GM23338 (cell line): ENCODE measurements at regions not wholly inside any gene's neighbourhood (a gene's known extent, or its start where the extent isn't known, plus 50 kb on each side); places are given as distances from the start of the nearest gene placed in this dataset.

ENCODE experiments used
- ATAC-seq: fragments of 200-7000 bp; cut with Tn5 transposase; 3 replicates; pipeline ENCODE4 v1.9.1; 2020
- DNase-seq: peaks from one replicate; pipeline ENCODE4 v3.0.0-alpha.2; 2015; ENCODE audit warnings: low spot score
- H2AFZ ChIP-seq: fragments of 200-600 bp; sonication (generic); 2 replicates; pipeline ENCODE4 v1.8.0; 2016; ENCODE audit warnings: antibody characterized with exemption, mild to moderate bottlenecking, moderate library complexity
- H3F3A ChIP-seq: fragments of 200-600 bp; sonication (generic); replicated peaks from 2 replicates; pipeline ENCODE4 v1.8.0; 2017; ENCODE audit warnings: antibody characterized with exemption, mixed run types, low read depth
- H3K27ac ChIP-seq: fragments of 200-600 bp; sonication (generic); 2 replicates; pipeline ENCODE4 v1.6.1; 2016; ENCODE audit warnings: low read depth
- H3K27me3 ChIP-seq: fragments of 200-600 bp; sonication (generic); 2 replicates; pipeline ENCODE4 v1.8.0; 2016; ENCODE audit warnings: mild to moderate bottlenecking, mixed run types, moderate library complexity; ENCODE audit not compliant: insufficient read depth
- H3K36me3 ChIP-seq: fragments of 200-600 bp; sonication (generic); 2 replicates; pipeline ENCODE4 v1.8.0; 2016; ENCODE audit warnings: mild to moderate bottlenecking; ENCODE audit not compliant: insufficient read depth
- H3K4me1 ChIP-seq: fragments of 200-600 bp; sonication (generic); 2 replicates; pipeline ENCODE4 v1.8.0; 2016; ENCODE audit warnings: mild to moderate bottlenecking, moderate library complexity; ENCODE audit not compliant: insufficient read depth
- H3K4me2 ChIP-seq: fragments of 200-600 bp; sonication (generic); 2 replicates; pipeline ENCODE4 v1.7.1; 2017; ENCODE audit warnings: mixed run types
- H3K4me3 ChIP-seq: fragments of 200-600 bp; sonication (generic); 2 replicates; pipeline ENCODE4 v1.6.1; 2016; ENCODE audit warnings: mixed run types
- H3K79me2 ChIP-seq: fragments of 200-600 bp; sonication (generic); replicated peaks from 2 replicates; pipeline ENCODE4 v1.8.0; 2017; ENCODE audit warnings: mild to moderate bottlenecking; ENCODE audit not compliant: insufficient read depth
- H3K9me2 ChIP-seq: fragments of 200-600 bp; sonication (generic); 2 replicates; pipeline ENCODE4 v1.8.0; 2017; ENCODE audit not compliant: insufficient read depth
- H4K20me1 ChIP-seq: fragments of 200-600 bp; sonication (generic); replicated peaks from 2 replicates; pipeline ENCODE4 v1.8.0; 2017; ENCODE audit warnings: mild to moderate bottlenecking; ENCODE audit not compliant: insufficient read depth
- H3K27ac Mint-ChIP-seq: 2 replicates; pipeline ENCODE4 v1.8.0; 2020; ENCODE audit warnings: inconsistent platforms, mild to moderate bottlenecking, moderate library complexity, mixed read lengths
- H3K27me3 Mint-ChIP-seq: 3 replicates; pipeline ENCODE4 v1.8.0; 2022; ENCODE audit warnings: low read depth, mild to moderate bottlenecking, moderate library complexity, mixed read lengths, inconsistent platforms; ENCODE audit not compliant: insufficient read depth, poor library complexity
- H3K36me3 Mint-ChIP-seq: 3 replicates; pipeline ENCODE4 v1.8.0; 2021; ENCODE audit warnings: low read depth, mild to moderate bottlenecking, inconsistent platforms, moderate library complexity, mixed read lengths
- H3K4me1 Mint-ChIP-seq: 3 replicates; pipeline ENCODE4 v1.8.0; 2020; ENCODE audit warnings: mild to moderate bottlenecking, inconsistent platforms, mixed read lengths
- H3K4me3 Mint-ChIP-seq: 3 replicates; pipeline ENCODE4 v1.8.0; 2021; ENCODE audit warnings: moderate library complexity, mild to moderate bottlenecking, inconsistent platforms, mixed read lengths
- H3K9me3 Mint-ChIP-seq: 3 replicates; pipeline ENCODE4 v1.8.0; 2020; ENCODE audit warnings: moderate library complexity, mild to moderate bottlenecking, inconsistent platforms, mixed read lengths
- JUNB ChIP-seq: IDR thresholded peaks from one replicate; pipeline ENCODE4 v1.6.1; 2016; ENCODE audit warnings: antibody characterized with exemption; ENCODE audit not compliant: unreplicated experiment
- POLR2AphosphoS5 ChIP-seq: IDR thresholded peaks from 2 replicates; pipeline ENCODE4 v1.6.1; 2016; ENCODE audit warnings: antibody characterized with exemption, low read depth
- STAT1 ChIP-seq: IDR thresholded peaks from one replicate; pipeline ENCODE4 v1.6.1; 2016; ENCODE audit warnings: antibody characterized with exemption; ENCODE audit not compliant: unreplicated experiment
- ZNF114 ChIP-seq: fragments of 250-450 bp; sonication (Bioruptor Pico); IDR thresholded peaks from 2 replicates; pipeline ENCODE4 v1.5.0; 2020; ENCODE audit warnings: mild to moderate bottlenecking, moderate library complexity
- ZNF331 ChIP-seq: fragments of 250-450 bp; sonication (Bioruptor Pico); IDR thresholded peaks from 2 replicates; pipeline ENCODE4 v1.5.0; 2020; ENCODE audit warnings: low read depth, mild to moderate bottlenecking, moderate library complexity
- TF ChIP-seq, protein P1 (sequence below): IDR thresholded peaks from one replicate; pipeline ENCODE4 v1.6.1; 2018; ENCODE audit warnings: antibody characterized with exemption; ENCODE audit not compliant: unreplicated experiment
- TF ChIP-seq, protein P2 (sequence below): fragments of 250-450 bp; sonication (Bioruptor Pico); IDR thresholded peaks from 2 replicates; pipeline ENCODE4 v1.5.0; 2020; ENCODE audit warnings: mild to moderate bottlenecking, moderate library complexity
- TF ChIP-seq, protein P3 (sequence below), 2 experiments: fragments of 200-600 bp in 1 of 2; sonication (generic) in 1 of 2; conservative IDR thresholded peaks; 2 replicates each; pipeline versions ENCODE4 v1.5.1 to v1.6.1; 2016 to 2017; ENCODE audit warnings: antibody characterized with exemption in 2 of 2, low read depth in 2 of 2, mild to moderate bottlenecking in 2 of 2, moderate library complexity in 1 of 2

DNA sequence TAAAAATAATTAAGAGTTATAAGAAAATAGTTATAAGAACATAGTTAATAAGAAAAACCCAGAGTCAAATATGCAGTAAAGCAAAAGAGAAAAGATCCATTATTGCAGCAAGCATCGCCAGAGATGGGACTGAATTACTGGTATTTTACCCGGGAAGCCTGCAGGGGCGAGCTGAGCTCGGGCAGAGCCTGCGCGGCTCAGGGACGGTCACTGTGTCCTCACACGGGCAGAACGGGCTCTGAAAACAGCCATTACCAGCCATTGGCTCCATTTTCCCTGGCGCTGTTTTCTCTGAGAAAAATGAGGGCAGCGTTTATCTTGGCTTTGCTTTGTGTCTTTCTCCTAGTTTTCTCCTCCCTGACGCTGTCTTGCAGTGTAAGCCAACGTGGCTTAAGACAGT lies 95.3 kb upstream of the ALKAL2 start:
- H2AFZ ChIP-seq, result no peak overlapping the region
- Mint-ChIP-seq H3K27ac (no peak overlapping the region), H3K9me3 (no peaks in the 10 kb centered on the region; the same call in 2 of the 3 replicates), H3K4me1 (peaks cover 26% of the 10 kb centered on the region), H3K27me3 (peaks cover 12% of the 10 kb centered on the region), H3K36me3 (no peaks in the 10 kb centered on the region), H3K4me3 (no peak overlapping the region)
- H3K9me2 ChIP-seq, result no peaks in the 10 kb centered on the region
- no peaks in the 10 kb centered on the region for H3K27me3 ChIP-seq
- DNase-seq (peak; percentile 62), ATAC-seq (peak; percentile 84)
- no peaks in the 10 kb centered on the region for H4K20me1 ChIP-seq
- no peaks in the 10 kb centered on the region for H3K36me3 ChIP-seq
- H3K79me2 ChIP-seq, result no peaks in the 10 kb centered on the region
- no peaks in the 10 kb centered on the region for H3F3A ChIP-seq
- TF ChIP-seq JUNB, result no peak
- TF ChIP-seq, protein P1, sequence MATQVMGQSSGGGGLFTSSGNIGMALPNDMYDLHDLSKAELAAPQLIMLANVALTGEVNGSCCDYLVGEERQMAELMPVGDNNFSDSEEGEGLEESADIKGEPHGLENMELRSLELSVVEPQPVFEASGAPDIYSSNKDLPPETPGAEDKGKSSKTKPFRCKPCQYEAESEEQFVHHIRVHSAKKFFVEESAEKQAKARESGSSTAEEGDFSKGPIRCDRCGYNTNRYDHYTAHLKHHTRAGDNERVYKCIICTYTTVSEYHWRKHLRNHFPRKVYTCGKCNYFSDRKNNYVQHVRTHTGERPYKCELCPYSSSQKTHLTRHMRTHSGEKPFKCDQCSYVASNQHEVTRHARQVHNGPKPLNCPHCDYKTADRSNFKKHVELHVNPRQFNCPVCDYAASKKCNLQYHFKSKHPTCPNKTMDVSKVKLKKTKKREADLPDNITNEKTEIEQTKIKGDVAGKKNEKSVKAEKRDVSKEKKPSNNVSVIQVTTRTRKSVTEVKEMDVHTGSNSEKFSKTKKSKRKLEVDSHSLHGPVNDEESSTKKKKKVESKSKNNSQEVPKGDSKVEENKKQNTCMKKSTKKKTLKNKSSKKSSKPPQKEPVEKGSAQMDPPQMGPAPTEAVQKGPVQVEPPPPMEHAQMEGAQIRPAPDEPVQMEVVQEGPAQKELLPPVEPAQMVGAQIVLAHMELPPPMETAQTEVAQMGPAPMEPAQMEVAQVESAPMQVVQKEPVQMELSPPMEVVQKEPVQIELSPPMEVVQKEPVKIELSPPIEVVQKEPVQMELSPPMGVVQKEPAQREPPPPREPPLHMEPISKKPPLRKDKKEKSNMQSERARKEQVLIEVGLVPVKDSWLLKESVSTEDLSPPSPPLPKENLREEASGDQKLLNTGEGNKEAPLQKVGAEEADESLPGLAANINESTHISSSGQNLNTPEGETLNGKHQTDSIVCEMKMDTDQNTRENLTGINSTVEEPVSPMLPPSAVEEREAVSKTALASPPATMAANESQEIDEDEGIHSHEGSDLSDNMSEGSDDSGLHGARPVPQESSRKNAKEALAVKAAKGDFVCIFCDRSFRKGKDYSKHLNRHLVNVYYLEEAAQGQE, result no peak
- TF ChIP-seq, protein P2, sequence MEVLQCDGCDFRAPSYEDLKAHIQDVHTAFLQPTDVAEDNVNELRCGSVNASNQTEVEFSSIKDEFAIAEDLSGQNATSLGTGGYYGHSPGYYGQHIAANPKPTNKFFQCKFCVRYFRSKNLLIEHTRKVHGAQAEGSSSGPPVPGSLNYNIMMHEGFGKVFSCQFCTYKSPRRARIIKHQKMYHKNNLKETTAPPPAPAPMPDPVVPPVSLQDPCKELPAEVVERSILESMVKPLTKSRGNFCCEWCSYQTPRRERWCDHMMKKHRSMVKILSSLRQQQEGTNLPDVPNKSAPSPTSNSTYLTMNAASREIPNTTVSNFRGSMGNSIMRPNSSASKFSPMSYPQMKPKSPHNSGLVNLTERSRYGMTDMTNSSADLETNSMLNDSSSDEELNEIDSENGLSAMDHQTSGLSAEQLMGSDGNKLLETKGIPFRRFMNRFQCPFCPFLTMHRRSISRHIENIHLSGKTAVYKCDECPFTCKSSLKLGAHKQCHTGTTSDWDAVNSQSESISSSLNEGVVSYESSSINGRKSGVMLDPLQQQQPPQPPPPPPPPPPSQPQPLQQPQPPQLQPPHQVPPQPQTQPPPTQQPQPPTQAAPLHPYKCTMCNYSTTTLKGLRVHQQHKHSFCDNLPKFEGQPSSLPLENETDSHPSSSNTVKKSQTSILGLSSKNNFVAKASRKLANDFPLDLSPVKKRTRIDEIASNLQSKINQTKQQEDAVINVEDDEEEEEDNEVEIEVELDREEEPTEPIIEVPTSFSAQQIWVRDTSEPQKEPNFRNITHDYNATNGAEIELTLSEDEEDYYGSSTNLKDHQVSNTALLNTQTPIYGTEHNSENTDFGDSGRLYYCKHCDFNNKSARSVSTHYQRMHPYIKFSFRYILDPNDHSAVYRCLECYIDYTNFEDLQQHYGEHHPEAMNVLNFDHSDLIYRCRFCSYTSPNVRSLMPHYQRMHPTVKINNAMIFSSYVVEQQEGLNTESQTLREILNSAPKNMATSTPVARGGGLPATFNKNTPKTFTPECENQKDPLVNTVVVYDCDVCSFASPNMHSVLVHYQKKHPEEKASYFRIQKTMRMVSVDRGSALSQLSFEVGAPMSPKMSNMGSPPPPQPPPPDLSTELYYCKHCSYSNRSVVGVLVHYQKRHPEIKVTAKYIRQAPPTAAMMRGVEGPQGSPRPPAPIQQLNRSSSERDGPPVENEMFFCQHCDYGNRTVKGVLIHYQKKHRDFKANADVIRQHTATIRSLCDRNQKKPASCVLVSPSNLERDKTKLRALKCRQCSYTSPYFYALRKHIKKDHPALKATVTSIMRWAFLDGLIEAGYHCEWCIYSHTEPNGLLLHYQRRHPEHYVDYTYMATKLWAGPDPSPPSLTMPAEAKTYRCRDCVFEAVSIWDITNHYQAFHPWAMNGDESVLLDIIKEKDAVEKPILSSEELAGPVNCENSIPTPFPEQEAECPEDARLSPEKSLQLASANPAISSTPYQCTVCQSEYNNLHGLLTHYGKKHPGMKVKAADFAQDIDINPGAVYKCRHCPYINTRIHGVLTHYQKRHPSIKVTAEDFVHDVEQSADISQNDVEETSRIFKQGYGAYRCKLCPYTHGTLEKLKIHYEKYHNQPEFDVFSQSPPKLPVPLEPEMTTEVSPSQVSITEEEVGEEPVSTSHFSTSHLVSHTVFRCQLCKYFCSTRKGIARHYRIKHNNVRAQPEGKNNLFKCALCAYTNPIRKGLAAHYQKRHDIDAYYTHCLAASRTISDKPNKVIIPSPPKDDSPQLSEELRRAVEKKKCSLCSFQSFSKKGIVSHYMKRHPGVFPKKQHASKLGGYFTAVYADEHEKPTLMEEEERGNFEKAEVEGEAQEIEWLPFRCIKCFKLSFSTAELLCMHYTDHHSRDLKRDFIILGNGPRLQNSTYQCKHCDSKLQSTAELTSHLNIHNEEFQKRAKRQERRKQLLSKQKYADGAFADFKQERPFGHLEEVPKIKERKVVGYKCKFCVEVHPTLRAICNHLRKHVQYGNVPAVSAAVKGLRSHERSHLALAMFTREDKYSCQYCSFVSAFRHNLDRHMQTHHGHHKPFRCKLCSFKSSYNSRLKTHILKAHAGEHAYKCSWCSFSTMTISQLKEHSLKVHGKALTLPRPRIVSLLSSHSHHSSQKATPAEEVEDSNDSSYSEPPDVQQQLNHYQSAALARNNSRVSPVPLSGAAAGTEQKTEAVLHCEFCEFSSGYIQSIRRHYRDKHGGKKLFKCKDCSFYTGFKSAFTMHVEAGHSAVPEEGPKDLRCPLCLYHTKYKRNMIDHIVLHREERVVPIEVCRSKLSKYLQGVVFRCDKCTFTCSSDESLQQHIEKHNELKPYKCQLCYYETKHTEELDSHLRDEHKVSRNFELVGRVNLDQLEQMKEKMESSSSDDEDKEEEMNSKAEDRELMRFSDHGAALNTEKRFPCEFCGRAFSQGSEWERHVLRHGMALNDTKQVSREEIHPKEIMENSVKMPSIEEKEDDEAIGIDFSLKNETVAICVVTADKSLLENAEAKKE (CRISPR knock-in tag), result no peak
- no peak for TF ChIP-seq POLR2AphosphoS5
- TF ChIP-seq STAT1, result no peak
- TF ChIP-seq, protein P3, sequence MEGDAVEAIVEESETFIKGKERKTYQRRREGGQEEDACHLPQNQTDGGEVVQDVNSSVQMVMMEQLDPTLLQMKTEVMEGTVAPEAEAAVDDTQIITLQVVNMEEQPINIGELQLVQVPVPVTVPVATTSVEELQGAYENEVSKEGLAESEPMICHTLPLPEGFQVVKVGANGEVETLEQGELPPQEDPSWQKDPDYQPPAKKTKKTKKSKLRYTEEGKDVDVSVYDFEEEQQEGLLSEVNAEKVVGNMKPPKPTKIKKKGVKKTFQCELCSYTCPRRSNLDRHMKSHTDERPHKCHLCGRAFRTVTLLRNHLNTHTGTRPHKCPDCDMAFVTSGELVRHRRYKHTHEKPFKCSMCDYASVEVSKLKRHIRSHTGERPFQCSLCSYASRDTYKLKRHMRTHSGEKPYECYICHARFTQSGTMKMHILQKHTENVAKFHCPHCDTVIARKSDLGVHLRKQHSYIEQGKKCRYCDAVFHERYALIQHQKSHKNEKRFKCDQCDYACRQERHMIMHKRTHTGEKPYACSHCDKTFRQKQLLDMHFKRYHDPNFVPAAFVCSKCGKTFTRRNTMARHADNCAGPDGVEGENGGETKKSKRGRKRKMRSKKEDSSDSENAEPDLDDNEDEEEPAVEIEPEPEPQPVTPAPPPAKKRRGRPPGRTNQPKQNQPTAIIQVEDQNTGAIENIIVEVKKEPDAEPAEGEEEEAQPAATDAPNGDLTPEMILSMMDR (conservative IDR thresholded peaks at IDR 0.05; ENCODE audit: low read depth in 2 of 2), result 0 out of 4 replicates have a peak, but pooled peaks of 1 of the 2 experiments have one; percentile 10
- no peak for TF ChIP-seq ZNF114
- no peak for TF ChIP-seq ZNF331 (CRISPR knock-in tag)
- no peak overlapping the region for H3K4me2 ChIP-seq
- peaks cover 12% of the 10 kb centered on the region; the same call in 1 of the 2 replicates for H3K4me1 ChIP-seq
- no peak overlapping the region for H3K4me3 ChIP-seq
- no peak overlapping the region for H3K27ac ChIP-seq
